H1 (cell line): ENCODE measurements at regions not wholly inside any gene's neighbourhood (a gene's known extent, or its start where the extent isn't known, plus 50 kb on each side); places are given as distances from the start of the nearest gene placed in this dataset.

ENCODE experiments used
- CTCF ChIA-PET: fragments of 300-600 bp; sonication (Branson Sonifier 250); formaldehyde crosslinking; loops from one replicate; lab custom pipeline; 2021; ENCODE audit not compliant: partially characterized antibody; lab: Charles Lee
- POLR2A ChIA-PET: fragments of 300-600 bp; sonication (Branson Sonifier 250); formaldehyde crosslinking; loops from one replicate; lab custom pipeline; 2021; ENCODE audit warnings: inconsistent platforms; ENCODE audit not compliant: partially characterized antibody; lab: Charles Lee
- DNase-seq, 2 experiments: peaks; one replicate each; pipeline versions ENCODE4 v3.0.0 to v3.0.0-alpha.2; 2010 to 2022; ENCODE audit warnings: low spot score in 2 of 2, low read depth in 1 of 2, mixed read lengths in 1 of 2
- FAIRE-seq: peaks from 2 replicates; lab custom pipeline; 2011; peaks lifted over from hg19 to GRCh38; lab: Jason Lieb, UNC
- H2AFZ ChIP-seq: 2 replicates; pipeline ENCODE4 v1.8.1; 2012; ENCODE audit warnings: low read length, inconsistent platforms
- H2AK5ac ChIP-seq: 2 replicates; pipeline ENCODE4 v1.6.1; 2013; ENCODE audit warnings: low read depth, low read length
- H2BK120ac ChIP-seq: replicated peaks from 2 replicates; pipeline ENCODE3; 2013; ENCODE audit warnings: low read depth, low read length, inconsistent platforms
- H2BK12ac ChIP-seq: 2 replicates; pipeline ENCODE4 v1.6.1; 2013; ENCODE audit warnings: low read depth, low read length
- H2BK15ac ChIP-seq: 2 replicates; pipeline ENCODE4 v1.6.1; 2013; ENCODE audit warnings: low read length
- H2BK20ac ChIP-seq: 2 replicates; pipeline ENCODE4 v1.6.1; 2013; ENCODE audit warnings: low read length
- H2BK5ac ChIP-seq: 2 replicates; pipeline ENCODE4 v1.6.1; 2013; ENCODE audit warnings: low read depth, low read length
- H3K14ac ChIP-seq: 2 replicates; pipeline ENCODE4 v1.6.1; 2013; ENCODE audit warnings: inconsistent platforms; ENCODE audit not compliant: insufficient read length
- H3K18ac ChIP-seq: 2 replicates; pipeline ENCODE4 v1.6.1; 2013; ENCODE audit warnings: low read length; ENCODE audit errors: extremely low read depth
- H3K23ac ChIP-seq: 2 replicates; pipeline ENCODE4 v1.6.1; 2013; ENCODE audit warnings: inconsistent platforms; ENCODE audit not compliant: insufficient read length
- H3K23me2 ChIP-seq: 2 replicates; pipeline ENCODE4 v1.6.1; 2013; ENCODE audit warnings: low read depth, low read length
- H3K27ac ChIP-seq: 2 replicates; pipeline ENCODE4 v1.6.1; 2011; ENCODE audit warnings: low read depth, low read length, inconsistent platforms
- H3K27me3 ChIP-seq, 4 experiments: replicated peaks in 1 of 4; 1 replicate in 1 of 4; 2 replicates in 3 of 4; pipeline versions ENCODE4 v1.6.1 to v1.8.1; 2011 to 2013; ENCODE audit warnings: low read length in 3 of 4, mild to moderate bottlenecking in 3 of 4, inconsistent platforms in 2 of 4, mixed read lengths in 2 of 4, moderate library complexity in 1 of 4; ENCODE audit not compliant: control insufficient read depth in 3 of 4, insufficient read depth in 3 of 4; ENCODE audit errors: extremely low read depth in 1 of 4
- H3K36me3 ChIP-seq, 4 experiments: 2 replicates each; pipeline versions ENCODE4 v1.6.1 to v1.8.1; 2011 to 2013; ENCODE audit warnings: mild to moderate bottlenecking in 4 of 4, low read length in 3 of 4, moderate library complexity in 2 of 4, control low read depth in 1 of 4, inconsistent platforms in 1 of 4; ENCODE audit not compliant: insufficient read depth in 4 of 4, control insufficient read depth in 2 of 4
- H3K4ac ChIP-seq: replicated peaks from 2 replicates; pipeline ENCODE3; 2013; ENCODE audit warnings: low read length, low read depth, mixed read lengths, inconsistent platforms; ENCODE audit not compliant: insufficient read length
- H3K4me1 ChIP-seq, 4 experiments: replicated peaks in 1 of 4; 1 replicate in 1 of 4; 2 replicates in 3 of 4; pipeline versions ENCODE4 v1.6.1 to v1.8.1; 2011 to 2013; ENCODE audit warnings: low read length in 3 of 4, inconsistent platforms in 2 of 4, mixed read lengths in 1 of 4; ENCODE audit not compliant: insufficient read depth in 4 of 4, control insufficient read depth in 3 of 4
- H3K4me2 ChIP-seq, 2 experiments: 2 replicates each; pipeline versions ENCODE4 v1.6.1 to v1.8.1; 2011 to 2013; ENCODE audit warnings: low read depth in 2 of 2, low read length in 2 of 2, control low read depth in 1 of 2, inconsistent platforms in 1 of 2, mild to moderate bottlenecking in 1 of 2; ENCODE audit not compliant: insufficient read depth in 1 of 2
- H3K4me3 ChIP-seq, 4 experiments: fragments of 200-600, 300-600 bp in 1 of 4; sonication (generic), shearing (Covaris generic), sonication (Bioruptor Twin) in 1 of 4; 2 replicates each; pipeline versions ENCODE4 v1.5.1 to v1.8.1; 2011 to 2016; ENCODE audit warnings: low read length in 4 of 4, low read depth in 3 of 4, control low read depth in 2 of 4, inconsistent platforms in 2 of 4, mild to moderate bottlenecking in 2 of 4, mixed read lengths in 1 of 4, moderate library complexity in 1 of 4; ENCODE audit not compliant: insufficient read depth in 2 of 4; ENCODE audit errors: extremely low read depth in 1 of 4
- H3K56ac ChIP-seq: replicated peaks from 2 replicates; pipeline ENCODE3; 2013; ENCODE audit warnings: low read depth, mild to moderate bottlenecking, mixed read lengths, low read length, inconsistent platforms; ENCODE audit not compliant: insufficient read length
- H3K79me1 ChIP-seq: 2 replicates; pipeline ENCODE4 v1.6.1; 2013; ENCODE audit warnings: low read depth, low read length, control low read depth
- H3K79me2 ChIP-seq, 2 experiments: 2 replicates each; pipeline versions ENCODE4 v1.6.1 to v1.8.1; 2012 to 2013; ENCODE audit warnings: low read length in 2 of 2, mild to moderate bottlenecking in 2 of 2, inconsistent platforms in 1 of 2; ENCODE audit not compliant: insufficient read depth in 2 of 2, control insufficient read depth in 1 of 2
- H3K9ac ChIP-seq, 4 experiments: replicated peaks in 1 of 4; 1 replicate in 1 of 4; 2 replicates in 3 of 4; pipeline versions ENCODE4 v1.6.1 to v1.8.1; 2011 to 2013; ENCODE audit warnings: low read depth in 3 of 4, low read length in 3 of 4, control low read depth in 2 of 4, mild to moderate bottlenecking in 2 of 4, moderate library complexity in 2 of 4, inconsistent platforms in 1 of 4; ENCODE audit errors: extremely low read depth in 1 of 4
- H3K9me3 ChIP-seq, 2 experiments: 2 replicates each; pipeline versions ENCODE4 v1.6.1 to v1.8.1; 2012 to 2013; ENCODE audit warnings: mild to moderate bottlenecking in 2 of 2, moderate library complexity in 2 of 2, control low read depth in 1 of 2, inconsistent platforms in 1 of 2, low read depth in 1 of 2, low read length in 1 of 2, mixed read lengths in 1 of 2; ENCODE audit not compliant: insufficient read depth in 2 of 2
- H4K20me1 ChIP-seq, 2 experiments: replicated peaks in 1 of 2; 2 replicates each; pipeline versions ENCODE3 to v1.8.1; 2011 to 2013; ENCODE audit warnings: inconsistent platforms in 2 of 2, low read length in 2 of 2, mild to moderate bottlenecking in 1 of 2; ENCODE audit not compliant: insufficient read depth in 2 of 2, control insufficient read depth in 1 of 2
- H4K5ac ChIP-seq: 2 replicates; pipeline ENCODE4 v1.6.1; 2013; ENCODE audit warnings: low read length, low read depth, mixed read lengths, inconsistent platforms; ENCODE audit not compliant: insufficient read length
- H4K8ac ChIP-seq: 2 replicates; pipeline ENCODE4 v1.8.0; 2013; ENCODE audit warnings: mild to moderate bottlenecking, moderate library complexity, low read length, inconsistent platforms; ENCODE audit not compliant: insufficient read depth; ENCODE audit errors: extremely low read depth
- H4K91ac ChIP-seq: replicated peaks from 2 replicates; pipeline ENCODE3; 2013; ENCODE audit warnings: low read length, mixed read lengths, inconsistent platforms; ENCODE audit not compliant: insufficient read length
- TAF1 ChIP-seq: IDR thresholded peaks from 2 replicates; pipeline ENCODE4 v1.6.1; 2011; ENCODE audit warnings: mild to moderate bottlenecking, low read depth, low read length
- WGBS, 2 experiments: shearing (Covaris generic) in 1 of 2; methylation state at CpG; one replicate each; pipeline versions ENCODE4 v1.1.6 to v1.1.7; 2013 to 2015; ENCODE audit warnings: low lambda C conversion rate in 2 of 2, mixed read lengths in 2 of 2, inconsistent platforms in 1 of 2, low coverage in 1 of 2, missing lambda C conversion rate in 1 of 2; ENCODE audit not compliant: insufficient replicate concordance in 2 of 2, insufficient coverage in 1 of 2, insufficient read length in 1 of 2; ENCODE audit errors: extremely low coverage in 1 of 2, missing lambda C conversion rate in 1 of 2; 5-methylcytosine and 5-hydroxymethylcytosine counted together

- no peak overlapping the region for H3K27ac ChIP-seq
- no peak overlapping the region for H4K5ac ChIP-seq
- H3K79me1 ChIP-seq: no peaks in the 10 kb centered on the region
- no peak overlapping the region for H2AK5ac ChIP-seq
- no peak overlapping the region for H2AFZ ChIP-seq
- ChIA-PET POLR2A (no interaction called here), CTCF (interaction anchor here (0.7 to 2.7 kb wide), 4 partner anchors 7 to 36 kb away, joined by 3 to 16 read pairs (median 8); no protein-coding TSS in a partner anchor)
- H4K20me1 ChIP-seq: no peaks in the 10 kb centered on the region
- no peak overlapping the region for H3K23ac ChIP-seq
- FAIRE-seq (no peak), DNase-seq (no peak)
- H4K8ac ChIP-seq: no peak overlapping the region
- no peak overlapping the region for H2BK120ac ChIP-seq
- H3K79me2 ChIP-seq: no peaks in the 10 kb centered on the region
- H3K56ac ChIP-seq: no peak overlapping the region
- no peak overlapping the region for H3K14ac ChIP-seq
- 89% methylated on average over 9 of the region's 10 CpGs; no CpG with 5 or more reads in 1 of the 2 experiments for WGBS, 2 experiments
- no peak overlapping the region for H3K4me2 ChIP-seq
- no peak overlapping the region for H3K4ac ChIP-seq
- no peak overlapping the region for H2BK15ac ChIP-seq
- H4K91ac ChIP-seq: no peak overlapping the region
- H2BK12ac ChIP-seq: no peak overlapping the region
- H3K9me3 ChIP-seq: peaks cover 0 to 3% of the 10 kb centered on the region in 2 experiments; a peak in 1 of 4 replicates
- peaks cover 0 to 2% (median 0%) of the 10 kb centered on the region in 4 experiments; a peak in 1 of 7 replicates for H3K4me1 ChIP-seq
- no peak overlapping the region for H2BK5ac ChIP-seq
- no peak overlapping the region for H3K4me3 ChIP-seq
- H3K23me2 ChIP-seq: no peaks in the 10 kb centered on the region
- H3K36me3 ChIP-seq: no peaks in the 10 kb centered on the region
- no peak overlapping the region for H2BK20ac ChIP-seq
- H3K9ac ChIP-seq: no peak overlapping the region
- H3K27me3 ChIP-seq: no peaks in the 10 kb centered on the region
- H3K18ac ChIP-seq: no peak overlapping the region
- no peak for TF ChIP-seq TAF1
Observed at GRCh38 chr15:62343397-62343796, 178.3 kb upstream of the C2CD4B start.
